Activated naive CD4-positive, alpha-beta T cell treated with anti-CD3 and anti-CD28 coated beads for 36 hours (primary cell): ENCODE measurements at regions not wholly inside any gene's neighbourhood (a gene's known extent, or its start where the extent isn't known, plus 50 kb on each side); places are given as distances from the start of the nearest gene placed in this dataset.
"Not testable (repeated sequence)": the region's sequence is repeated elsewhere in the genome, so short reads cannot be mapped to it uniquely, and the experiment has no call there.

Source experiments
- CTCF ChIA-PET: fragments of 350-600 bp; sonication (Branson Sonifier 250); formaldehyde crosslinking; loops from one replicate; lab custom pipeline; 2021; ENCODE audit warnings: antibody characterized with exemption; lab: Charles Lee
- DNase-seq: peaks from one replicate; pipeline ENCODE4 v3.0.0-alpha.2; 2020
- H3K27ac Mint-ChIP-seq: one replicate; pipeline ENCODE4 v1.8.0; 2021; ENCODE audit warnings: mild to moderate bottlenecking, mixed read lengths
- H3K27me3 Mint-ChIP-seq: one replicate; pipeline ENCODE4 v1.8.0; 2021; ENCODE audit warnings: low read depth, mixed read lengths
- H3K36me3 Mint-ChIP-seq: one replicate; pipeline ENCODE4 v1.8.0; 2021; ENCODE audit warnings: low read depth, mixed read lengths
- H3K4me1 Mint-ChIP-seq: one replicate; pipeline ENCODE4 v1.8.0; 2021; ENCODE audit warnings: low read depth, mixed read lengths
- H3K4me3 Mint-ChIP-seq: one replicate; pipeline ENCODE4 v1.8.0; 2021; ENCODE audit warnings: mild to moderate bottlenecking, moderate library complexity, mixed read lengths
- H3K9me3 Mint-ChIP-seq: one replicate; pipeline ENCODE4 v1.8.0; 2021; ENCODE audit warnings: mixed read lengths
- intact Hi-C: fragments of 100-400 bp; cut with micrococcal nuclease; formaldehyde crosslinking; loops from one replicate; pipeline ENCODE4 v1.15.1; 2023

DNA sequence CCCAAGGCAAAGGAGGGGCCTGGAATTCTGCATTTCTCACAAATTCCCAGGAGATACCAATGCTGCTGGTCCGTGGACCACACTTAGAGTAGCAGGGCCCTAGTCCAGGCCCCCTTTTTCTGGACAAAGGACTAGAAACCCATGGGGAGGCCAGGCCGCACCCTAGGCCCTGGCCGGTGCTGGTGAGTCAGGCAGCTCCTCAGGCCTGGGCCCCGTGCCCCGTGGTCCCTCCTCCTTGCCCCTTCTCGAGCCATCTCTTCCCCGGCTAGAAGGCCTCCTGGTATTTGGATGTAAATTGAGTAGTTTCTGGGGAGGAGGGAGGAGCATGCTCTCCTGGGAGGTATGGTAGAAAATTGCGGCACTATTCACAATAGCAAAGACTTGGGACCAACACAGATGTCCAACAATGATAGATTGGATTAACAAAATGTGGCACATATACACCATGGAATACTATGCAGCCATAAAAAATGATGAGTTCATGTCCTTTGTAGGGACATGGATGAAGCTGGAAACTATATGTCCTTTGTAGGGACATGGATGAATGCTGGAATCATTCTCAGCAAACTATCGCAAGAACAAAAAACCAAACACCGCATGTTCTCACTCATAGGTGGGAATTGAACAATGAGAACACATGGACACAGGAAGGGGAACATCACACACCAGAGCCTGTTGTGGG lies 91.9 kb downstream of the KATNIP start:
- intact Hi-C loops, H3K4me1 Mint-ChIP-seq, H3K4me3 Mint-ChIP-seq, H3K9me3 Mint-ChIP-seq, H3K36me3 Mint-ChIP-seq, H3K27ac Mint-ChIP-seq, H3K27me3 Mint-ChIP-seq, DNase-seq: not testable (repeated sequence)
- CTCF ChIA-PET: interaction anchor here (1.0 kb wide), 1 partner anchor 221 kb away, joined by 4 read pairs; no protein-coding TSS in a partner anchor

DNA sequence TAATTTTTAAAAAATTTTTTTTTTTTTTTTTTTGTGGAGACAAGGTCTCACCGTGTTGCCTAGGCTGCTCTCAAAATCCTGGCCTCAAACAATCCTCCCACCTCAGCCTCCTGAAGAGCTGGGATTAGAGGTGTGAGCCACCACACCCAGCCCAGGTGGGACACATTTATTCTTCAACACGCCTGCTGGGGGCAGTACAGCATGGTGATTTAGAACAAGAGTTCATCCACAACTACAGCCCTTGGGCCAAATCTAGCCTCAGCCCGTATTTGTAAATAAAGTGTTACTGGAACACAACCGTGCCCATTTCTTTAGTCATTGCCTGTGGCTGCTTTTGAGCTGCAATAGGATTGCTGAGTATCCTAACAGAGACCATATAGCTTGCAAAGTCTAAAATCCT lies 92.8 kb downstream of the KATNIP start:
- Mint-ChIP-seq H3K4me3 (no peak overlapping the region), H3K9me3 (no peaks in the 10 kb centered on the region), H3K27ac (no peak overlapping the region), H3K36me3 (peaks cover 3% of the 10 kb centered on the region), H3K4me1 (no peaks in the 10 kb centered on the region), H3K27me3 (no peaks in the 10 kb centered on the region)
- CTCF ChIA-PET: interaction anchor here (0.6 to 1.2 kb wide), 2 partner anchors 17 to 575 kb away, joined by 4 to 5 read pairs; no protein-coding TSS in a partner anchor
- intact Hi-C loops: no loop called here
- peak; percentile 30 for DNase-seq

DNA sequence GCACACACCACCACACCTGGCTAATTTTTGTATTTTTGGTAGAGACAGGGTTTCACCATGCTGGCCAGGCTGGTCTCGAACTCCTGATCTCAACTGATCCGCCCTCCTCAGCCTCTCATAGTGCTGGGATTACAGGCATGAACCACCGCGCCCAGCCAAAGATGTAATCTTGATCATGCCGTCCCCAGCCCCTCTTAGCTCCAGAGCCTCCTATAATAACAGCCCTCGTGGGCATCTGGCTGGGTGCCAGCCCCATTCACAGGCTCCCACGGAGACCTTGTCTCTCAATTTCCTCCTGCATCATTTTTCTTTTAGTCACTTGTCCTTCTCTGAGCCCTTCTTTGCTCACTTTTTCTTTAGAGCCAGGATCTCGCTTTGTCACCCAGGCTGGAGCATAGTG lies 94.2 kb downstream of the KATNIP start:
- no peaks in the 10 kb centered on the region for H3K27me3 Mint-ChIP-seq
- CTCF ChIA-PET: no interaction called here
- H3K4me1 Mint-ChIP-seq: no peaks in the 10 kb centered on the region
- intact Hi-C loops: no loop called here
- H3K27ac Mint-ChIP-seq: no peak overlapping the region
- no peaks in the 10 kb centered on the region for H3K9me3 Mint-ChIP-seq
- H3K4me3 Mint-ChIP-seq: no peak overlapping the region
- H3K36me3 Mint-ChIP-seq: peaks cover 3% of the 10 kb centered on the region
- no peak for DNase-seq

DNA sequence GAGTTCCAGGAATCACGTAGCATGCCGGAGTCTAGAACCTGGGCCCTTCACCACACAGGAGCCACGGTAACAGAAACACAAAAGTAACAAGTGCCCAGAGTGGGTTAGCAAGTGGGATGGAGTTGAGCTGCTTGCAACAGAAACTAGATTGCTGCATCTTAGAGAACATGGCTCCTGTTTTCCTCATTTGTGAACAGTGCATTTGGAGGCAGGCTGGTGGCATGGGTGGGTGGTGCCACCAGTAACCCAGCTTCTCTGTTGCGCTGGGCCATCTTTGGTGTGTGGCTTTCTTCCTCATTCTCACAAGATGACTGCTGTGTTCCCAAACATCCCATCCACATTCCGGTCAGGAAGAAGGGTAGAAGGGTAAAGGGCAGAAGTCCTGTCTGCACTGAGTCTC lies 95.5 kb downstream of the KATNIP start:
- Mint-ChIP-seq H3K4me1 (no peaks in the 10 kb centered on the region), H3K9me3 (no peaks in the 10 kb centered on the region), H3K4me3 (no peak overlapping the region), H3K27me3 (no peaks in the 10 kb centered on the region), H3K27ac (no peak overlapping the region), H3K36me3 (peaks cover 3% of the 10 kb centered on the region)
- DNase-seq: no peak
- intact Hi-C loops: no loop called here
- CTCF ChIA-PET: no interaction called here

DNA sequence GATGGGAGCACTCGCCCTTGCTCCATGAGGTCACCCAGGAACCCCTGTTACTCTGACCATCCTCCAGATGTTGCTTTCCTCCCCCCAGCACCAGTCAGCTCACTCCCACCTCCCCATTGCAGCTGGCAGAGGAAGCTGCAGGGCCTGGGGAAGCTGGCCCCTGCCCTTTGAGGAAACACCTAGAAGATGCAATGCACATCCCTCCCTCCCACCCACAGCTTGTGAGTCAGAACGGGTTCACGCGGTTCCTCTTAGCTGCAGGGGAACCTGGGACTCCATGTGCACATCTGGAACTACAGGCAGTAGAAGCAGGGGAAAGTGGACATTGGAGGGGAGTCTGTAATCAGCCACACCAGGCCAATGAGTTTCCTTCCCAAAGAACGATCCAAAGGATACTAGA lies 96.9 kb downstream of the KATNIP start:
- Mint-ChIP-seq H3K27ac (no peak overlapping the region), H3K36me3 (no peaks in the 10 kb centered on the region), H3K4me3 (no peak overlapping the region), H3K27me3 (no peaks in the 10 kb centered on the region), H3K9me3 (no peaks in the 10 kb centered on the region), H3K4me1 (no peaks in the 10 kb centered on the region)
- intact Hi-C loops: no loop called here
- CTCF ChIA-PET: no interaction called here
- no peak for DNase-seq

DNA sequence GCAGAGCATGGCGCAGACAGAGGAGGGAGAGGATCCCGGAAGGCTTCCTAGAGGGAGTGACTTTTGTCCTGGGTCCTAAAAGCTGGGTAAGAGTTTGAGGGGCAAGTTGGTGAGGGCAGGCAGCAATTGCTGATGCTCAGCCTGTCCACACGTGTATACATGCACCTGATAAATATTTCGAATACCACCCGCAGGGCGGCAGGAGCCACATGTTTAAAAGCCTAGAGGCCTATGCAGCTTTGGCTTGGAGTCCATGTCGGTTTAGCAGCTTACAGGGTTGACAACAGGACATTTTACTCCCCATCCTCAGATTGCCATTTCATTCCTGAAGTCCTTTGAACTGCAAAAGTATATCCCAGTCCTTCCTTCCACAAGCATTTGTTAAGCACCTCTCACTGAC lies 99.1 kb downstream of the KATNIP start:
- Mint-ChIP-seq H3K27me3 (no peaks in the 10 kb centered on the region), H3K4me3 (no peak overlapping the region), H3K4me1 (no peaks in the 10 kb centered on the region), H3K36me3 (no peaks in the 10 kb centered on the region), H3K27ac (no peak overlapping the region), H3K9me3 (no peaks in the 10 kb centered on the region)
- CTCF ChIA-PET: no interaction called here
- intact Hi-C loops: no loop called here
- DNase-seq: no peak

DNA sequence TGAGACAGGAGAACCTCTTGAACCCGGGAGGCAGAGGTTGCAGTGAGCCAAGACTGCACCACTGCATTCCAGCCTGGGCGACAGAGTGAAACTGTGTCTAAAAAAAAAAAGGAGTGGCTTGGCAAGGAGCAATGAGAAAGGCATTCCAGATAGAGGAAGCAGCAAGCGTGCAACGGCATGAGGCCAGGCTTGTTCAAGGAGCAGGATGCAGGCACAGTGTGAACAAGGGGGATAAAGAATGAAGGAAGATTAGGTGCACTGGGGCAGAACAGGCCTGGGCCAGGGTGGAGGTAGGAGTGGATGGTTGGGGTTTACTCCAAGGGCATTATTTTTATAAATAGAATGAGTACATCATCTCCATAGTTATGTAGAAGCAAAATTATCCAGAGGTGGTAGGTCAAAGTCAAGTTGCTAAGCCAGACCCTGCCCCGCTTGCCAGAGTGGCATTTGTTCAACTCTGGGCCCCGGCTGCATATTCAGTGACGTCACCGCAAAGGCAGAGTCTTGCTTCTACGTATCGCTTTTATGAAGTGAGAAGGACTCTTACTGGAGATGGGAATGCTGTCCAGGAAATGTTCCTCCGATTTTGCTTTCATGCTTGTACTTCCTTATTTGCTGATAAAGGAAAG lies 100.2 kb downstream of the KATNIP start:
- intact Hi-C loops: no loop called here

DNA sequence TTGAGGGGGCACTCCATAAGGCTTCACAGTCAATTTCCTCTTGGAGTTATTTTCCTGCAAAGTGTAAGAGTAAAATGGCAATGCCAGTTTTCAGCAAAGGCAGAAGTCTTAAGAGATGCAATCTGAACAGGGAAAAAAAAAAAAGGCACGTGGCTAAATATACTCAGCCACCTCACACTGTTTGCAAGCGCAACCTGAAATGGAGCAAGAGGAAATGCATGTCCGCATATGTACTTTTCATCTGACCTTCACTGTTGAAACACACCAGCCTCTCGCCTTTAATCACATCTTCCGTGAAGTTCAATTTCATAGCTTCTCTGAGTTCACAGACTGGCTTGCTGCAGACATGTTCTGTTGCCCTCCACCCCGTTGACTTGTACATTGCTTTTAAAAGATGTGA lies 101.4 kb downstream of the KATNIP start:
- CTCF ChIA-PET: no interaction called here
- intact Hi-C loops: no loop called here

More for the DNA sequence above, 100.2 kb downstream of the KATNIP start:
- Mint-ChIP-seq H3K36me3 (peaks cover 2% of the 10 kb centered on the region), H3K4me3 (no peak overlapping the region), H3K27ac (no peak overlapping the region), H3K4me1 (no peaks in the 10 kb centered on the region), H3K27me3 (no peaks in the 10 kb centered on the region), H3K9me3 (no peaks in the 10 kb centered on the region)
- CTCF ChIA-PET: no interaction called here
- DNase-seq: no peak

DNA sequence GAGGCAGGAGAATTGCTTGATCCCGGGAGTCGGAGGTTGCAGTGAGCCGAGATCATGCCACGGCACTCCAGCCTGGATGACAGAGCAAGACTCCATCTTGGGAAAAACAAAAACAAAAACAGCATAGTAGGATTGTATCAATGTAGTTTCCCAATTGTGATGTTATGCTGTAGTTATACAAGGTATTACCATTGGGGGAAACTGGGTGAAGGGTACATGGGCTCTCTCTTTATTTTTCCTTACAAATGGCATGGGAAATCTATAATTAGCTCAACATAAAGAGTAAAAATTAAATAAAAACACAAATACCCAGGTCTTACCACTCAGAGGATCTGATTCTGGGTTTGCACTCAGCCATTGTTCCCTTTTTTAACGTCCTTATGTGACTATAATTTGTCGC lies 107.9 kb downstream of the KATNIP start:
- H3K36me3 Mint-ChIP-seq: peaks cover 4% of the 10 kb centered on the region

More for the DNA sequence above, 101.4 kb downstream of the KATNIP start:
- Mint-ChIP-seq H3K36me3 (peaks cover 3% of the 10 kb centered on the region), H3K27ac (no peak overlapping the region), H3K4me3 (no peak overlapping the region), H3K9me3 (no peaks in the 10 kb centered on the region), H3K27me3 (no peaks in the 10 kb centered on the region), H3K4me1 (no peaks in the 10 kb centered on the region)
- no peak for DNase-seq

DNA sequence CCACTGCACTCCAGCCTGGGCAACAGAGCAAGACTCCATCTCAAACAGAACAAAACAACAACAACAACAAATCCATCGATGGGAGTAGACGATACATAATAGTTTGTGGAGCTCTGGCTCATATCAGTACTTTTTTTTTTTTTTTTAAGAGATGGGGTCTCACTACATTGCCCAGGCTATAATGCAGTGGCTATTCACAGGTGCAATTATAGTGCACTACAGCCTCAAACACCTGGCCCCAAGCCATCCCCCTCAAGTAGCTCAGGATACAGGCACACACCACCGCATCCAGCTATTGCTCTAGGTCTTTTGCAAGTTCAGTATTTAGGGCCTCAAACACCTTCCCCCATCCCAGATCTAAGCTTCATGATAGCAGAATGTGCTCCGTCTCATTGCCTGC lies 110.6 kb downstream of the KATNIP start:
- peaks cover 2% of the 10 kb centered on the region for H3K36me3 Mint-ChIP-seq
- no peaks in the 10 kb centered on the region for H3K27me3 Mint-ChIP-seq
- no peaks in the 10 kb centered on the region for H3K4me1 Mint-ChIP-seq
- no peak overlapping the region for H3K4me3 Mint-ChIP-seq
- no peak overlapping the region for H3K27ac Mint-ChIP-seq
- CTCF ChIA-PET: interaction anchor here (0.6 to 0.7 kb wide), 2 partner anchors 29 to 1374 kb away, joined by 3 to 4 read pairs; no protein-coding TSS in a partner anchor
- no peak for DNase-seq
- peaks cover 2% of the 10 kb centered on the region for H3K9me3 Mint-ChIP-seq
- intact Hi-C loops: no loop called here

More for the DNA sequence above, 107.9 kb downstream of the KATNIP start:
- Mint-ChIP-seq H3K4me3 (no peak overlapping the region), H3K27me3 (no peaks in the 10 kb centered on the region), H3K27ac (no peak overlapping the region), H3K9me3 (peaks cover 2% of the 10 kb centered on the region), H3K4me1 (no peaks in the 10 kb centered on the region)
- no peak for DNase-seq
- CTCF ChIA-PET: interaction anchor here (1.0 kb wide), 1 partner anchor 412 kb away, joined by 3 read pairs; no protein-coding TSS in a partner anchor
- intact Hi-C loops: no loop called here

DNA sequence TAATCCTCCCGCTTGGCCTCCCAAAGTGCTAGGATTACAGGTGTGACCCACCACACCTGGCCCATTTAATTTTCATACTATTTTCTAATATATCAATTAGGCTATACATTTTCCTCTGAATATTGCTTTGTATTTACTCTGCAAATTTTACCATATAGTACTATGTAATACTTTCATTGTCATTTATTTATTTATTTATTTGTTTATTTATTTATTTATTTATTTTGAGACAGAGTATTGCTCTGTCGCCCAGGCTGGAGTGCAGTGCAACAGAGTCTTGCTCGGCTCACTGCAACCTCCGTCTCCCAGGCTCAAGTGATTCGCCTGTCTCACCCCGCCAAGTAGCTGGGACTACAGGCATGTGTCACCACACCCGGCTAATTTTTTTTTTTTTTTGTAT lies 113.3 kb downstream of the KATNIP start:
- H3K36me3 Mint-ChIP-seq, DNase-seq, intact Hi-C loops, H3K27me3 Mint-ChIP-seq, H3K4me3 Mint-ChIP-seq, H3K27ac Mint-ChIP-seq, H3K4me1 Mint-ChIP-seq, H3K9me3 Mint-ChIP-seq: not testable (repeated sequence)
- CTCF ChIA-PET: interaction anchor here (0.8 kb wide), 1 partner anchor 87 kb away, joined by 3 read pairs; no protein-coding TSS in a partner anchor

DNA sequence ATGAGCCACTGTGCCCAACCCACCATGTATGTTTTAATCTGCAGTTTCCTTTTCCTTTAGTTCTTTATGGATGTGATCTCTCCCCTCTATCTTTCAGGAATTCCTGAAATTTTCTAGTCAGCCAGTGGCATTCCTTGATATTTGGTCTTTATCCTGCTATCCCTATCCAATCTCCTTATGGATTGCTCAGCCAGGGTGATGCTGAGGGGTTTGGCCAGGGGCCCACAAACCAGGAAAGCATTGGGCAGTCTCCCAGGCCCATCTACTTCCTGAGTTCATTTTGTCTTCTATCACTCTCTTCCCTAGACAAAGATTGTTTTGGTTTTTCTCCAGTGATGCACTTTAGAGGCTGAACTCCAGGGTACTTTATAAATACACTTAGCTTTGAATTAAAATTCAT lies 115.9 kb downstream of the KATNIP start:
- H3K4me1 Mint-ChIP-seq: no peaks in the 10 kb centered on the region
- DNase-seq: no peak
- intact Hi-C loops: no loop called here
- H3K36me3 Mint-ChIP-seq: peaks cover 3% of the 10 kb centered on the region
- CTCF ChIA-PET: no interaction called here
- no peak overlapping the region for H3K4me3 Mint-ChIP-seq
- H3K27ac Mint-ChIP-seq: no peak overlapping the region
- H3K9me3 Mint-ChIP-seq: no peaks in the 10 kb centered on the region
- no peaks in the 10 kb centered on the region for H3K27me3 Mint-ChIP-seq
